ENCODE measurements at regions not wholly inside any gene's neighbourhood (a gene's known extent, or its start where the extent isn't known, plus 50 kb on each side); places are given as distances from the start of the nearest gene placed in this dataset.

DNA sequence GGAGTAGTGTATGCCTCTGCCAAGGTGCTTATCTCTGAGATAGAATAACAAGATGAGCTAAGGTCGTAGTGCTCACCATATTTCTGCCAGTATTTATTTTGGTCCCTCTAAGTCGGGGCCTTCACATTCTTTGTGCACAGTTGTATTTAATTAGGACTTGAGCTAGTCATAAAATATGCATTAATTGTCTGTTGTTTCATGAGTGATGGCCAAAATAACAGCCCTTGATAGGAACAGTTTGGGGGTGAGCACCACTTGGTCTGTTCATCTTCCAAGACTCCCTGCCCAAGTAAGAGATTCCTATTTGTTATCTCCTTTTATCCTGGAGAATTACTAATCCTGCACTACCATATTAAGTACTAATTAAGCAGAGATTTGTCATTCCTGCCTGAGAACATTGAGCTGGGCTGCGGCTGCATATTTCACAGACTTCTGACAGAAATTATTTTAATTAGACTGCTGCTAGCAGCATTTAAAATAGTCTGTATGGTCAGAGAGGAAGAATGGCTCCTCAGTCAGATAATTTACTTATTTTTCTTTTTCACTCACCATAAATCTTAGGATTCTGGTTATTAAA lies 435.1 kb downstream of the MTX2 start:
- no peak overlapping the region for H3K9ac ChIP-seq (ENCODE audit: low read depth in 1 of 2, low read length in 2 of 2)
- no peaks in the 10 kb centered on the region for H3K36me3 ChIP-seq (ENCODE audit: control insufficient read depth in 4 of 4, insufficient read depth in 3 of 4, low read depth in 1 of 4, low read length in 3 of 4)
- TF ChIP-seq GABPA (IDR thresholded peaks at IDR 0.05 in 1 of 2, conservative IDR thresholded peaks at IDR 0.05 in 1 of 2), result no peak
- TF ChIP-seq SP1 (IDR thresholded peaks at IDR 0.05), result no peak
- TF ChIP-seq EGR1 (IDR thresholded peaks at IDR 0.05; ENCODE audit: low read depth in 2 of 2), result no peak
- TF ChIP-seq RAD21 (IDR thresholded peaks at IDR 0.05), result no peak
- TF ChIP-seq, protein P1, sequence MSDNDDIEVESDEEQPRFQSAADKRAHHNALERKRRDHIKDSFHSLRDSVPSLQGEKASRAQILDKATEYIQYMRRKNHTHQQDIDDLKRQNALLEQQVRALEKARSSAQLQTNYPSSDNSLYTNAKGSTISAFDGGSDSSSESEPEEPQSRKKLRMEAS (IDR thresholded peaks at IDR 0.05), result no peak
- TF ChIP-seq, protein P2, sequence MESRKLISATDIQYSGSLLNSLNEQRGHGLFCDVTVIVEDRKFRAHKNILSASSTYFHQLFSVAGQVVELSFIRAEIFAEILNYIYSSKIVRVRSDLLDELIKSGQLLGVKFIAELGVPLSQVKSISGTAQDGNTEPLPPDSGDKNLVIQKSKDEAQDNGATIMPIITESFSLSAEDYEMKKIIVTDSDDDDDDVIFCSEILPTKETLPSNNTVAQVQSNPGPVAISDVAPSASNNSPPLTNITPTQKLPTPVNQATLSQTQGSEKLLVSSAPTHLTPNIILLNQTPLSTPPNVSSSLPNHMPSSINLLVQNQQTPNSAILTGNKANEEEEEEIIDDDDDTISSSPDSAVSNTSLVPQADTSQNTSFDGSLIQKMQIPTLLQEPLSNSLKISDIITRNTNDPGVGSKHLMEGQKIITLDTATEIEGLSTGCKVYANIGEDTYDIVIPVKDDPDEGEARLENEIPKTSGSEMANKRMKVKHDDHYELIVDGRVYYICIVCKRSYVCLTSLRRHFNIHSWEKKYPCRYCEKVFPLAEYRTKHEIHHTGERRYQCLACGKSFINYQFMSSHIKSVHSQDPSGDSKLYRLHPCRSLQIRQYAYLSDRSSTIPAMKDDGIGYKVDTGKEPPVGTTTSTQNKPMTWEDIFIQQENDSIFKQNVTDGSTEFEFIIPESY (IDR thresholded peaks at IDR 0.05), result no peak
- TF ChIP-seq JUND (IDR thresholded peaks at IDR 0.05), result no peak
- TF ChIP-seq YY1 (IDR thresholded peaks at IDR 0.05), result no peak
- TF ChIP-seq, protein P3, sequence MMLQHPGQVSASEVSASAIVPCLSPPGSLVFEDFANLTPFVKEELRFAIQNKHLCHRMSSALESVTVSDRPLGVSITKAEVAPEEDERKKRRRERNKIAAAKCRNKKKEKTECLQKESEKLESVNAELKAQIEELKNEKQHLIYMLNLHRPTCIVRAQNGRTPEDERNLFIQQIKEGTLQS (IDR thresholded peaks at IDR 0.05), result no peak
- TF ChIP-seq, protein P4, sequence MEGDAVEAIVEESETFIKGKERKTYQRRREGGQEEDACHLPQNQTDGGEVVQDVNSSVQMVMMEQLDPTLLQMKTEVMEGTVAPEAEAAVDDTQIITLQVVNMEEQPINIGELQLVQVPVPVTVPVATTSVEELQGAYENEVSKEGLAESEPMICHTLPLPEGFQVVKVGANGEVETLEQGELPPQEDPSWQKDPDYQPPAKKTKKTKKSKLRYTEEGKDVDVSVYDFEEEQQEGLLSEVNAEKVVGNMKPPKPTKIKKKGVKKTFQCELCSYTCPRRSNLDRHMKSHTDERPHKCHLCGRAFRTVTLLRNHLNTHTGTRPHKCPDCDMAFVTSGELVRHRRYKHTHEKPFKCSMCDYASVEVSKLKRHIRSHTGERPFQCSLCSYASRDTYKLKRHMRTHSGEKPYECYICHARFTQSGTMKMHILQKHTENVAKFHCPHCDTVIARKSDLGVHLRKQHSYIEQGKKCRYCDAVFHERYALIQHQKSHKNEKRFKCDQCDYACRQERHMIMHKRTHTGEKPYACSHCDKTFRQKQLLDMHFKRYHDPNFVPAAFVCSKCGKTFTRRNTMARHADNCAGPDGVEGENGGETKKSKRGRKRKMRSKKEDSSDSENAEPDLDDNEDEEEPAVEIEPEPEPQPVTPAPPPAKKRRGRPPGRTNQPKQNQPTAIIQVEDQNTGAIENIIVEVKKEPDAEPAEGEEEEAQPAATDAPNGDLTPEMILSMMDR (IDR thresholded peaks at IDR 0.05; ENCODE audit: low read depth, low read length, missing input control), result no peak
- no peak for TF ChIP-seq RXRA (IDR thresholded peaks at IDR 0.05)
- TF ChIP-seq FOXA1 (IDR thresholded peaks at IDR 0.05), result no peak
- TF ChIP-seq HNF4G (IDR thresholded peaks at IDR 0.05), result no peak
- no peak for TF ChIP-seq HNF4A (conservative IDR thresholded peaks at IDR 0.05)
- TF ChIP-seq, protein P5, sequence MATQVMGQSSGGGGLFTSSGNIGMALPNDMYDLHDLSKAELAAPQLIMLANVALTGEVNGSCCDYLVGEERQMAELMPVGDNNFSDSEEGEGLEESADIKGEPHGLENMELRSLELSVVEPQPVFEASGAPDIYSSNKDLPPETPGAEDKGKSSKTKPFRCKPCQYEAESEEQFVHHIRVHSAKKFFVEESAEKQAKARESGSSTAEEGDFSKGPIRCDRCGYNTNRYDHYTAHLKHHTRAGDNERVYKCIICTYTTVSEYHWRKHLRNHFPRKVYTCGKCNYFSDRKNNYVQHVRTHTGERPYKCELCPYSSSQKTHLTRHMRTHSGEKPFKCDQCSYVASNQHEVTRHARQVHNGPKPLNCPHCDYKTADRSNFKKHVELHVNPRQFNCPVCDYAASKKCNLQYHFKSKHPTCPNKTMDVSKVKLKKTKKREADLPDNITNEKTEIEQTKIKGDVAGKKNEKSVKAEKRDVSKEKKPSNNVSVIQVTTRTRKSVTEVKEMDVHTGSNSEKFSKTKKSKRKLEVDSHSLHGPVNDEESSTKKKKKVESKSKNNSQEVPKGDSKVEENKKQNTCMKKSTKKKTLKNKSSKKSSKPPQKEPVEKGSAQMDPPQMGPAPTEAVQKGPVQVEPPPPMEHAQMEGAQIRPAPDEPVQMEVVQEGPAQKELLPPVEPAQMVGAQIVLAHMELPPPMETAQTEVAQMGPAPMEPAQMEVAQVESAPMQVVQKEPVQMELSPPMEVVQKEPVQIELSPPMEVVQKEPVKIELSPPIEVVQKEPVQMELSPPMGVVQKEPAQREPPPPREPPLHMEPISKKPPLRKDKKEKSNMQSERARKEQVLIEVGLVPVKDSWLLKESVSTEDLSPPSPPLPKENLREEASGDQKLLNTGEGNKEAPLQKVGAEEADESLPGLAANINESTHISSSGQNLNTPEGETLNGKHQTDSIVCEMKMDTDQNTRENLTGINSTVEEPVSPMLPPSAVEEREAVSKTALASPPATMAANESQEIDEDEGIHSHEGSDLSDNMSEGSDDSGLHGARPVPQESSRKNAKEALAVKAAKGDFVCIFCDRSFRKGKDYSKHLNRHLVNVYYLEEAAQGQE (IDR thresholded peaks at IDR 0.05), result no peak
- TF ChIP-seq FOXA2 (IDR thresholded peaks at IDR 0.05), result no peak
- no peak for TF ChIP-seq NR2F2 (IDR thresholded peaks at IDR 0.05)
- TF ChIP-seq TAF1 (conservative IDR thresholded peaks at IDR 0.05), result no peak
- no peak overlapping the region for H3K4me3 ChIP-seq (ENCODE audit: low read depth in 1 of 3, low read length in 3 of 3)
- no peaks in the 10 kb centered on the region for H3K4me1 ChIP-seq (ENCODE audit: control insufficient read depth in 4 of 4, insufficient read depth in 4 of 4, low read length in 3 of 4)
- 48% methylated on average over 3 of the region's 3 CpGs for WGBS
- no peak overlapping the region for H3K27ac ChIP-seq (ENCODE audit: low read depth in 1 of 2, low read length in 2 of 2)
- DNase-seq (ENCODE audit: low spot score), result no peak
- peaks cover 0 to 7% (median 0%) of the 10 kb centered on the region in 4 donors for H3K27me3 ChIP-seq (ENCODE audit: control insufficient read depth in 4 of 4, insufficient read depth in 4 of 4, low read length in 3 of 4)
- no peaks in the 10 kb centered on the region for H3K9me3 ChIP-seq (ENCODE audit: control insufficient read depth in 4 of 4, low read length in 3 of 4)
